Midbrain (tissue), 1 donor: ENCODE measurements at regions not wholly inside any gene's neighbourhood (a gene's known extent, or its start where the extent isn't known, plus 50 kb on each side); places are given as distances from the start of the nearest gene placed in this dataset.
"Not testable (repeated sequence)": the region's sequence is repeated elsewhere in the genome, so short reads cannot be mapped to it uniquely, and the experiment has no call there.

Experiments used
- DNase-seq: peaks from one replicate; lab custom pipeline; 2025; lab: John Stamatoyannopoulos, UW

- DNase-seq: no peak
Observed at GRCh38 chr2:17133052-17133671, 385.1 kb downstream of the RAD51AP2 start.

- not testable (repeated sequence) for DNase-seq
Observed at GRCh38 chr2:17130627-17131026, 387.6 kb downstream of the RAD51AP2 start.

GRCh38 chr2:17125989-17126620 lies 392.1 kb downstream of the RAD51AP2 start:
- no peak for DNase-seq

GRCh38 chr2:17124575-17125318 lies 393.5 kb downstream of the RAD51AP2 start:
- DNase-seq: no peak

GRCh38 chr2:17122887-17123501 lies 395.2 kb downstream of the RAD51AP2 start:
- no peak for DNase-seq

GRCh38 chr2:17115466-17115865 lies 402.8 kb downstream of the RAD51AP2 start:
- no peak for DNase-seq

GRCh38 chr2:17115042-17115441 lies 403.2 kb downstream of the RAD51AP2 start:
- DNase-seq: no peak

GRCh38 chr2:17107871-17108270 lies 410.4 kb downstream of the RAD51AP2 start:
- DNase-seq: no peak

- no peak for DNase-seq
Observed at GRCh38 chr2:17107151-17107550, 411.1 kb downstream of the RAD51AP2 start.

GRCh38 chr2:17106418-17106817 lies 411.8 kb downstream of the RAD51AP2 start:
- DNase-seq: no peak

- no peak for DNase-seq
Observed at GRCh38 chr2:17104454-17104853, 413.8 kb downstream of the RAD51AP2 start.

GRCh38 chr2:17101596-17101995 lies 416.6 kb downstream of the RAD51AP2 start:
- DNase-seq: no peak

- no peak for DNase-seq
Observed at GRCh38 chr2:17101091-17101490, 417.1 kb downstream of the RAD51AP2 start.

- no peak for DNase-seq
Observed at GRCh38 chr2:17095340-17095739, 422.9 kb downstream of the RAD51AP2 start.

- DNase-seq: peak; percentile 10
Observed at GRCh38 chr2:17093712-17094111, 424.5 kb downstream of the RAD51AP2 start.

GRCh38 chr2:17086990-17087389 lies 421.4 kb upstream of the CYRIA start:
- no peak for DNase-seq

GRCh38 chr2:17085546-17086202 lies 420.0 kb upstream of the CYRIA start:
- no peak for DNase-seq

GRCh38 chr2:17084877-17085276 lies 419.2 kb upstream of the CYRIA start:
- DNase-seq: no peak

GRCh38 chr2:17083902-17084301 lies 418.3 kb upstream of the CYRIA start:
- DNase-seq: no peak

GRCh38 chr2:17079262-17079661 lies 413.6 kb upstream of the CYRIA start:
- DNase-seq: no peak

GRCh38 chr2:17076533-17076932 lies 410.9 kb upstream of the CYRIA start:
- DNase-seq: no peak

GRCh38 chr2:17070711-17071110 lies 405.1 kb upstream of the CYRIA start:
- no peak for DNase-seq
